HEK293 (cell line): ENCODE measurements at regions not wholly inside any gene's neighbourhood (a gene's known extent, or its start where the extent isn't known, plus 50 kb on each side); places are given as distances from the start of the nearest gene placed in this dataset.
A peak's percentile ranks its signal among the peaks of the same experiment; 100 is the strongest.

Experiments
- CTCF ChIA-PET: fragments of 350-600 bp; formaldehyde crosslinking; extraction: SDS; loops from one replicate; lab custom pipeline; 2021; ENCODE audit warnings: antibody characterized with exemption; lab: Yijun Ruan, JAX
- POLR2A ChIA-PET: fragments of 300-600 bp; formaldehyde crosslinking; extraction: SDS; loops from one replicate; lab custom pipeline; 2020; ENCODE audit warnings: antibody characterized with exemption, inconsistent platforms; lab: Yijun Ruan, JAX
- H3K27ac ChIP-seq: fragments of 200-500 bp; sonication (Bioruptor generic); 2 replicates; pipeline ENCODE4 v1.5.1; 2014; ENCODE audit warnings: low read depth, low read length, control low read depth, inconsistent platforms; ENCODE audit errors: extremely low read depth
- H3K36me3 ChIP-seq, 2 experiments: fragments of 200-500 bp in 1 of 2; sonication (Bioruptor generic) in 1 of 2; 1 replicate in 1 of 2; 2 replicates in 1 of 2; pipeline ENCODE4 v1.5.1; 2014 to 2017; ENCODE audit warnings: inconsistent platforms in 2 of 2, low read length in 2 of 2; ENCODE audit not compliant: control insufficient read depth in 2 of 2, insufficient read depth in 1 of 2
- H3K4me1 ChIP-seq: fragments of 200-500 bp; sonication (Bioruptor generic); 2 replicates; pipeline ENCODE4 v1.5.1; 2014; ENCODE audit warnings: mild to moderate bottlenecking, low read length, inconsistent platforms; ENCODE audit not compliant: control insufficient read depth, insufficient read depth
- H3K4me3 ChIP-seq: 2 replicates; pipeline ENCODE4 v1.5.1; 2011; ENCODE audit warnings: low read depth, mild to moderate bottlenecking, control low read depth, low read length, moderate library complexity
- H3K9me3 ChIP-seq: fragments of 200-500 bp; sonication (Bioruptor generic); 2 replicates; pipeline ENCODE4 v1.5.1; 2014; ENCODE audit warnings: low read depth, low read length, inconsistent platforms; ENCODE audit not compliant: control insufficient read depth, insufficient read depth
- EGR2 ChIP-seq: fragments of 450-650 bp; formaldehyde crosslinking; IDR thresholded peaks from 2 replicates; pipeline ENCODE4 v1.5.1; 2016; ENCODE audit warnings: low read depth, missing biosample characterization, missing genetic modification characterization
- GLIS1 ChIP-seq: fragments of 450-650 bp; formaldehyde crosslinking; IDR thresholded peaks from 2 replicates; pipeline ENCODE4 v1.5.1; 2016; ENCODE audit warnings: missing biosample characterization, missing genetic modification characterization
- KLF1 ChIP-seq: fragments of 450-650 bp; formaldehyde crosslinking; IDR thresholded peaks from 2 replicates; pipeline ENCODE4 v1.5.1; 2016; ENCODE audit warnings: missing biosample characterization, missing genetic modification characterization
- KLF7 ChIP-seq: fragments of 450-650 bp; formaldehyde crosslinking; IDR thresholded peaks from 2 replicates; pipeline ENCODE4 v1.5.1; 2016; ENCODE audit warnings: missing biosample characterization, missing genetic modification characterization, borderline replicate concordance
- KLF8 ChIP-seq: fragments of 450-650 bp; formaldehyde crosslinking; IDR thresholded peaks from 2 replicates; pipeline ENCODE4 v1.5.1; 2016; ENCODE audit warnings: missing biosample characterization, missing genetic modification characterization
- TRIM28 ChIP-seq: IDR thresholded peaks from 2 replicates; pipeline ENCODE4 v1.6.1; 2011; ENCODE audit warnings: low read length, control low read depth, borderline replicate concordance
- YY2 ChIP-seq: fragments of 450-650 bp; formaldehyde crosslinking; IDR thresholded peaks from 2 replicates; pipeline ENCODE4 v1.5.1; 2016; ENCODE audit warnings: missing biosample characterization, missing genetic modification characterization
- ZFHX2 ChIP-seq: fragments of 450-650 bp; formaldehyde crosslinking; conservative IDR thresholded peaks from 2 replicates; pipeline ENCODE4 v1.5.1; 2016; ENCODE audit warnings: missing biosample characterization, missing genetic modification characterization
- ZFP41 ChIP-seq: fragments of 450-650 bp; formaldehyde crosslinking; IDR thresholded peaks from 2 replicates; pipeline ENCODE4 v1.5.1; 2016; ENCODE audit warnings: missing biosample characterization, missing genetic modification characterization, borderline replicate concordance
- ZIC2 ChIP-seq: fragments of 450-650 bp; formaldehyde crosslinking; IDR thresholded peaks from 2 replicates; pipeline ENCODE4 v1.5.1; 2016; ENCODE audit warnings: missing biosample characterization, missing genetic modification characterization
- ZNF112 ChIP-seq: fragments of 450-650 bp; formaldehyde crosslinking; IDR thresholded peaks from 2 replicates; pipeline ENCODE4 v1.5.0; 2017; ENCODE audit warnings: missing biosample characterization, missing genetic modification characterization
- ZNF133 ChIP-seq: fragments of 450-650 bp; formaldehyde crosslinking; IDR thresholded peaks from 2 replicates; pipeline ENCODE4 v1.5.1; 2016; ENCODE audit warnings: missing biosample characterization, missing genetic modification characterization
- ZNF2 ChIP-seq: fragments of 450-650 bp; formaldehyde crosslinking; IDR thresholded peaks from 2 replicates; pipeline ENCODE4 v1.5.1; 2016; ENCODE audit warnings: missing biosample characterization, missing genetic modification characterization
- ZNF341 ChIP-seq: fragments of 450-650 bp; formaldehyde crosslinking; IDR thresholded peaks from 2 replicates; pipeline ENCODE4; 2016; ENCODE audit warnings: low read depth, missing biosample characterization, missing genetic modification characterization
- ZNF350 ChIP-seq: fragments of 450-650 bp; formaldehyde crosslinking; IDR thresholded peaks from 2 replicates; pipeline ENCODE4 v1.5.0; 2017; ENCODE audit warnings: missing biosample characterization, mild to moderate bottlenecking, missing genetic modification characterization
- ZNF366 ChIP-seq: fragments of 450-650 bp; formaldehyde crosslinking; conservative IDR thresholded peaks from 2 replicates; pipeline ENCODE4 v1.5.1; 2016; ENCODE audit warnings: missing biosample characterization, missing genetic modification characterization
- ZNF501 ChIP-seq: fragments of 450-650 bp; formaldehyde crosslinking; IDR thresholded peaks from 2 replicates; pipeline ENCODE4 v1.5.1; 2016; ENCODE audit warnings: missing biosample characterization, missing genetic modification characterization
- ZNF514 ChIP-seq: fragments of 450-650 bp; formaldehyde crosslinking; IDR thresholded peaks from 2 replicates; pipeline ENCODE4 v1.5.1; 2016; ENCODE audit warnings: missing biosample characterization, missing genetic modification characterization
- ZNF529 ChIP-seq: fragments of 450-650 bp; formaldehyde crosslinking; IDR thresholded peaks from 2 replicates; pipeline ENCODE4 v1.5.1; 2017; ENCODE audit warnings: missing genetic modification characterization, missing biosample characterization; ENCODE audit not compliant: insufficient replicate concordance
- ZNF544 ChIP-seq: fragments of 450-650 bp; formaldehyde crosslinking; IDR thresholded peaks from 2 replicates; pipeline ENCODE4 v1.5.0; 2017; ENCODE audit warnings: missing biosample characterization, missing genetic modification characterization
- ZNF600 ChIP-seq: fragments of 450-650 bp; formaldehyde crosslinking; IDR thresholded peaks from 2 replicates; pipeline ENCODE4 v1.5.1; 2016; ENCODE audit warnings: missing biosample characterization, missing genetic modification characterization
- ZNF621 ChIP-seq: fragments of 450-650 bp; formaldehyde crosslinking; IDR thresholded peaks from 2 replicates; pipeline ENCODE4 v1.5.1; 2017; ENCODE audit warnings: missing biosample characterization, missing genetic modification characterization
- ZXDB ChIP-seq: fragments of 450-650 bp; formaldehyde crosslinking; IDR thresholded peaks from 2 replicates; pipeline ENCODE4 v1.5.1; 2016; ENCODE audit warnings: missing biosample characterization, missing genetic modification characterization
- TF ChIP-seq, protein P1 (sequence below): fragments of 450-650 bp; formaldehyde crosslinking; IDR thresholded peaks from 2 replicates; pipeline ENCODE4 v1.5.1; 2016; ENCODE audit warnings: missing biosample characterization, missing genetic modification characterization
- TF ChIP-seq, protein P2 (sequence below): fragments of 450-650 bp; formaldehyde crosslinking; IDR thresholded peaks from 2 replicates; pipeline ENCODE4 v1.5.1; 2016; ENCODE audit warnings: missing biosample characterization, missing genetic modification characterization
- TF ChIP-seq, protein P3 (sequence below): fragments of 450-650 bp; formaldehyde crosslinking; IDR thresholded peaks from 2 replicates; pipeline ENCODE4 v1.5.1; 2016; ENCODE audit warnings: missing biosample characterization, missing genetic modification characterization
- TF ChIP-seq, protein P4 (sequence below): fragments of 450-650 bp; IDR thresholded peaks from 2 replicates; pipeline ENCODE4 v1.5.1; 2018; ENCODE audit warnings: missing biosample characterization, mild to moderate bottlenecking, missing genetic modification characterization
- TF ChIP-seq, protein P5 (sequence below): fragments of 450-650 bp; IDR thresholded peaks from 2 replicates; pipeline ENCODE4 v1.5.1; 2018; ENCODE audit warnings: missing biosample characterization, missing genetic modification characterization
- TF ChIP-seq, protein P6 (sequence below): fragments of 450-650 bp; formaldehyde crosslinking; IDR thresholded peaks from 2 replicates; pipeline ENCODE4 v1.5.1; 2016; ENCODE audit warnings: missing biosample characterization, missing genetic modification characterization

DNA sequence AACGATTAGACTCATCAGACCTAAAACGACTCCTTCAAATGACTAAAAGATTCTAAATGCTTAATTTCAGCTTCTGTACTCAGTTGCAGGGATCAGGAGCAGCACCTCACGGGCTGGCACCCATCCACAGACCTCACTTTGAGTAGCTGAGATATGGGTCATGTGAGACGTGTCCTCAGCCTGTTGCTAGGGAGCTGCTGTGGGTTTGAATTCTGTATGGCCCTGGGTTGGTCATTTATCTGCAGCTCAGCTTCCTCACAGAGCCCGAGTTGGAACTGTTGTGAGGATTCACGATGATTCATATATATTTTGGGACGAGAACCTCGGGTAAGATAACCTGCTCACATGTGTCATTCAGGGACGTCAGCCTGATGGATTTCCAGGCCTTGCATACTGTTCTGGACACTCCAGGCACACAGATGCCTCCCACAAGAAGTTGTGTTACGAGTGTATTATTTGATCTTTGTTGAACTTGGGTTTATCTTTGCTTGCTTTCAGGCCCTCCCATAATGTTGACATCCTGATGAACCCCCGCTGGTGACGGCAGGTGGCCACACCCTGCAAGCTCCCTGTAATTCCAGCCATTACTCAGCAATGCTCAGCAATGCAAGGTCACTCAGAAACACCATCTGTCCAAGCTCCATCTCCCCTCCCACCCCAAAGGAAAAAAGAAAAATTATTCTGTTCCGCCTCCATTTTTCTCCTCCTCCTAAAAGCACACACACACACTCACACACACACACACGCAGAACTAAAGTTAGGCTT lies 137.6 kb downstream of the RBFOX3 start:
- no peaks in the 10 kb centered on the region for H3K4me1 ChIP-seq
- no peak overlapping the region for H3K27ac ChIP-seq
- no peak overlapping the region for H3K4me3 ChIP-seq
- ChIA-PET POLR2A (no interaction called here), CTCF (interaction anchor here (0.9 to 2.3 kb wide), 3 partner anchors 12 to 139 kb away, joined by 3 to 6 read pairs (median 3); no protein-coding TSS in a partner anchor)
- H3K36me3 ChIP-seq = no peaks in the 10 kb centered on the region
- no peaks in the 10 kb centered on the region for H3K9me3 ChIP-seq
- TF ChIP-seq ZNF341 (no peak), ZNF350 (no peak), ZFP41 (no peak), TRIM28 (no peak), ZIC2 (tag by site-specific recombination) (peak; percentile 88), KLF1 (tag by site-specific recombination) (peak; percentile 77), ZNF514 (tag by site-specific recombination) (no peak), KLF8 (tag by site-specific recombination) (no peak), ZFHX2 (tag by site-specific recombination) (peak; percentile 51), ZNF112 (no peak), ZNF366 (tag by site-specific recombination) (no peak), ZNF621 (tag by site-specific recombination) (no peak), ZNF529 (tag by site-specific recombination) (no peak), ZNF600 (peak; percentile 50; the same call in 1 of the 2 replicates), ZNF501 (no peak), GLIS1 (tag by site-specific recombination) (peak; percentile 78), ZNF133 (tag by site-specific recombination) (no peak), ZNF2 (tag by site-specific recombination) (no peak), EGR2 (peak; percentile 66; the same call in 1 of the 2 replicates), ZNF544 (tag by site-specific recombination) (no peak), YY2 (tag by site-specific recombination) (no peak), ZXDB (tag by site-specific recombination) (no peak), KLF7 (tag by site-specific recombination) (no peak)
- TF ChIP-seq, protein P1, sequence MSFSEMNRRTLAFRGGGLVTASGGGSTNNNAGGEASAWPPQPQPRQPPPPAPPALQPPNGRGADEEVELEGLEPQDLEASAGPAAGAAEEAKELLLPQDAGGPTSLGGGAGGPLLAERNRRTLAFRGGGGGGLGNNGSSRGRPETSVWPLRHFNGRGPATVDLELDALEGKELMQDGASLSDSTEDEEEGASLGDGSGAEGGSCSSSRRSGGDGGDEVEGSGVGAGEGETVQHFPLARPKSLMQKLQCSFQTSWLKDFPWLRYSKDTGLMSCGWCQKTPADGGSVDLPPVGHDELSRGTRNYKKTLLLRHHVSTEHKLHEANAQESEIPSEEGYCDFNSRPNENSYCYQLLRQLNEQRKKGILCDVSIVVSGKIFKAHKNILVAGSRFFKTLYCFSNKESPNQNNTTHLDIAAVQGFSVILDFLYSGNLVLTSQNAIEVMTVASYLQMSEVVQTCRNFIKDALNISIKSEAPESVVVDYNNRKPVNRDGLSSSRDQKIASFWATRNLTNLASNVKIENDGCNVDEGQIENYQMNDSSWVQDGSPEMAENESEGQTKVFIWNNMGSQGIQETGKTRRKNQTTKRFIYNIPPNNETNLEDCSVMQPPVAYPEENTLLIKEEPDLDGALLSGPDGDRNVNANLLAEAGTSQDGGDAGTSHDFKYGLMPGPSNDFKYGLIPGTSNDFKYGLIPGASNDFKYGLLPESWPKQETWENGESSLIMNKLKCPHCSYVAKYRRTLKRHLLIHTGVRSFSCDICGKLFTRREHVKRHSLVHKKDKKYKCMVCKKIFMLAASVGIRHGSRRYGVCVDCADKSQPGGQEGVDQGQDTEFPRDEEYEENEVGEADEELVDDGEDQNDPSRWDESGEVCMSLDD (tag by site-specific recombination) = no peak
- TF ChIP-seq, protein P2, sequence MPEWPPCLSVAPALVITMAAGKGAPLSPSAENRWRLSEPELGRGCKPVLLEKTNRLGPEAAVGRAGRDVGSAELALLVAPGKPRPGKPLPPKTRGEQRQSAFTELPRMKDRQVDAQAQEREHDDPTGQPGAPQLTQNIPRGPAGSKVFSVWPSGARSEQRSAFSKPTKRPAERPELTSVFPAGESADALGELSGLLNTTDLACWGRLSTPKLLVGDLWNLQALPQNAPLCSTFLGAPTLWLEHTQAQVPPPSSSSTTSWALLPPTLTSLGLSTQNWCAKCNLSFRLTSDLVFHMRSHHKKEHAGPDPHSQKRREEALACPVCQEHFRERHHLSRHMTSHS (tag by site-specific recombination) = no peak
- TF ChIP-seq, protein P3, sequence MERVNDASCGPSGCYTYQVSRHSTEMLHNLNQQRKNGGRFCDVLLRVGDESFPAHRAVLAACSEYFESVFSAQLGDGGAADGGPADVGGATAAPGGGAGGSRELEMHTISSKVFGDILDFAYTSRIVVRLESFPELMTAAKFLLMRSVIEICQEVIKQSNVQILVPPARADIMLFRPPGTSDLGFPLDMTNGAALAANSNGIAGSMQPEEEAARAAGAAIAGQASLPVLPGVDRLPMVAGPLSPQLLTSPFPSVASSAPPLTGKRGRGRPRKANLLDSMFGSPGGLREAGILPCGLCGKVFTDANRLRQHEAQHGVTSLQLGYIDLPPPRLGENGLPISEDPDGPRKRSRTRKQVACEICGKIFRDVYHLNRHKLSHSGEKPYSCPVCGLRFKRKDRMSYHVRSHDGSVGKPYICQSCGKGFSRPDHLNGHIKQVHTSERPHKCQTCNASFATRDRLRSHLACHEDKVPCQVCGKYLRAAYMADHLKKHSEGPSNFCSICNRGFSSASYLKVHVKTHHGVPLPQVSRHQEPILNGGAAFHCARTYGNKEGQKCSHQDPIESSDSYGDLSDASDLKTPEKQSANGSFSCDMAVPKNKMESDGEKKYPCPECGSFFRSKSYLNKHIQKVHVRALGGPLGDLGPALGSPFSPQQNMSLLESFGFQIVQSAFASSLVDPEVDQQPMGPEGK (tag by site-specific recombination) = no peak
- TF ChIP-seq, protein P4, sequence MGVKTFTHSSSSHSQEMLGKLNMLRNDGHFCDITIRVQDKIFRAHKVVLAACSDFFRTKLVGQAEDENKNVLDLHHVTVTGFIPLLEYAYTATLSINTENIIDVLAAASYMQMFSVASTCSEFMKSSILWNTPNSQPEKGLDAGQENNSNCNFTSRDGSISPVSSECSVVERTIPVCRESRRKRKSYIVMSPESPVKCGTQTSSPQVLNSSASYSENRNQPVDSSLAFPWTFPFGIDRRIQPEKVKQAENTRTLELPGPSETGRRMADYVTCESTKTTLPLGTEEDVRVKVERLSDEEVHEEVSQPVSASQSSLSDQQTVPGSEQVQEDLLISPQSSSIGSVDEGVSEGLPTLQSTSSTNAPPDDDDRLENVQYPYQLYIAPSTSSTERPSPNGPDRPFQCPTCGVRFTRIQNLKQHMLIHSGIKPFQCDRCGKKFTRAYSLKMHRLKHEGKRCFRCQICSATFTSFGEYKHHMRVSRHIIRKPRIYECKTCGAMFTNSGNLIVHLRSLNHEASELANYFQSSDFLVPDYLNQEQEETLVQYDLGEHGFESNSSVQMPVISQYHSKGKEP = no peak
- TF ChIP-seq, protein P5, sequence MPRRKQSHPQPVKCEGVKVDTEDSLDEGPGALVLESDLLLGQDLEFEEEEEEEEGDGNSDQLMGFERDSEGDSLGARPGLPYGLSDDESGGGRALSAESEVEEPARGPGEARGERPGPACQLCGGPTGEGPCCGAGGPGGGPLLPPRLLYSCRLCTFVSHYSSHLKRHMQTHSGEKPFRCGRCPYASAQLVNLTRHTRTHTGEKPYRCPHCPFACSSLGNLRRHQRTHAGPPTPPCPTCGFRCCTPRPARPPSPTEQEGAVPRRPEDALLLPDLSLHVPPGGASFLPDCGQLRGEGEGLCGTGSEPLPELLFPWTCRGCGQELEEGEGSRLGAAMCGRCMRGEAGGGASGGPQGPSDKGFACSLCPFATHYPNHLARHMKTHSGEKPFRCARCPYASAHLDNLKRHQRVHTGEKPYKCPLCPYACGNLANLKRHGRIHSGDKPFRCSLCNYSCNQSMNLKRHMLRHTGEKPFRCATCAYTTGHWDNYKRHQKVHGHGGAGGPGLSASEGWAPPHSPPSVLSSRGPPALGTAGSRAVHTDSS (tag by site-specific recombination) = no peak
- TF ChIP-seq, protein P6, sequence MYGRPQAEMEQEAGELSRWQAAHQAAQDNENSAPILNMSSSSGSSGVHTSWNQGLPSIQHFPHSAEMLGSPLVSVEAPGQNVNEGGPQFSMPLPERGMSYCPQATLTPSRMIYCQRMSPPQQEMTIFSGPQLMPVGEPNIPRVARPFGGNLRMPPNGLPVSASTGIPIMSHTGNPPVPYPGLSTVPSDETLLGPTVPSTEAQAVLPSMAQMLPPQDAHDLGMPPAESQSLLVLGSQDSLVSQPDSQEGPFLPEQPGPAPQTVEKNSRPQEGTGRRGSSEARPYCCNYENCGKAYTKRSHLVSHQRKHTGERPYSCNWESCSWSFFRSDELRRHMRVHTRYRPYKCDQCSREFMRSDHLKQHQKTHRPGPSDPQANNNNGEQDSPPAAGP (tag by site-specific recombination) = peak; percentile 90
